Vagina (tissue), 2 donors: ENCODE measurements at regions not wholly inside any gene's neighbourhood (a gene's known extent, or its start where the extent isn't known, plus 50 kb on each side); places are given as distances from the start of the nearest gene placed in this dataset.

Experiments used
- DNase-seq, 2 donors: peaks; one replicate each; pipeline ENCODE4 v3.0.0-alpha.2; 2017; ENCODE audit errors: extremely low spot score in 2 of 2
- H3K27ac ChIP-seq: fragments of 200-600 bp; sonication (generic); one replicate; pipeline ENCODE4 v1.5.1; 2019
- H3K27me3 ChIP-seq: fragments of 200-600 bp; sonication (generic); one replicate; pipeline ENCODE4 v1.5.1; 2019
- H3K36me3 ChIP-seq, 2 donors: fragments of 200-600 bp; sonication (generic); one replicate each; pipeline ENCODE4 v1.5.1; 2017 to 2019
- H3K4me1 ChIP-seq: fragments of 200-600 bp; sonication (generic); one replicate; pipeline ENCODE4 v1.5.1; 2019
- H3K4me3 ChIP-seq, 2 donors: fragments of 200-600 bp; sonication (generic); 1 replicate in 1 of 2; 2 replicates in 1 of 2; pipeline ENCODE4 v1.5.1; 2016 to 2019
- H3K9me3 ChIP-seq: fragments of 200-600 bp; sonication (generic); one replicate; pipeline ENCODE4 v1.5.1; 2019
- POLR2A ChIP-seq, 2 donors: fragments of 450-650 bp; IDR thresholded peaks; one replicate each; pipeline ENCODE4 v1.6.1; 2017; ENCODE audit warnings: antibody characterized with exemption in 2 of 2, mild to moderate bottlenecking in 2 of 2, moderate library complexity in 2 of 2
- POLR2AphosphoS5 ChIP-seq, 2 donors: sonication (generic); formaldehyde crosslinking; IDR thresholded peaks; one replicate each; pipeline ENCODE4 v1.9.0; 2017; ENCODE audit warnings: antibody characterized with exemption in 2 of 2, mild to moderate bottlenecking in 2 of 2, low read depth in 1 of 2; ENCODE audit not compliant: insufficient read depth in 1 of 2
- intact Hi-C: fragments of 100-400 bp; cut with DNase I; formaldehyde crosslinking; loops from one replicate; pipeline ENCODE4 v1.15.1; 2023
- TF ChIP-seq, protein P1 (sequence below), 3 experiments: fragments of 450-650 bp in 2 of 3; fragments of 200-600 bp in 1 of 3; sonication (generic) in 1 of 3; IDR thresholded peaks; one replicate each; pipeline ENCODE4 v1.5.1; 2017 to 2019; ENCODE audit warnings: antibody characterized with exemption in 3 of 3, mild to moderate bottlenecking in 2 of 3, moderate library complexity in 2 of 3

GRCh38 chr5:12691330-12691729, 787.1 kb upstream of the CTNND2 start:
- DNase-seq = no peak
- H3K36me3 ChIP-seq = no peaks in the 10 kb centered on the region
- no peak for TF ChIP-seq POLR2A (IDR thresholded peaks at IDR 0.05)
- no peak for TF ChIP-seq POLR2AphosphoS5 (IDR thresholded peaks at IDR 0.05; ENCODE audit: insufficient read depth in 1 of 2, low read depth in 1 of 2)
- TF ChIP-seq, protein P1, sequence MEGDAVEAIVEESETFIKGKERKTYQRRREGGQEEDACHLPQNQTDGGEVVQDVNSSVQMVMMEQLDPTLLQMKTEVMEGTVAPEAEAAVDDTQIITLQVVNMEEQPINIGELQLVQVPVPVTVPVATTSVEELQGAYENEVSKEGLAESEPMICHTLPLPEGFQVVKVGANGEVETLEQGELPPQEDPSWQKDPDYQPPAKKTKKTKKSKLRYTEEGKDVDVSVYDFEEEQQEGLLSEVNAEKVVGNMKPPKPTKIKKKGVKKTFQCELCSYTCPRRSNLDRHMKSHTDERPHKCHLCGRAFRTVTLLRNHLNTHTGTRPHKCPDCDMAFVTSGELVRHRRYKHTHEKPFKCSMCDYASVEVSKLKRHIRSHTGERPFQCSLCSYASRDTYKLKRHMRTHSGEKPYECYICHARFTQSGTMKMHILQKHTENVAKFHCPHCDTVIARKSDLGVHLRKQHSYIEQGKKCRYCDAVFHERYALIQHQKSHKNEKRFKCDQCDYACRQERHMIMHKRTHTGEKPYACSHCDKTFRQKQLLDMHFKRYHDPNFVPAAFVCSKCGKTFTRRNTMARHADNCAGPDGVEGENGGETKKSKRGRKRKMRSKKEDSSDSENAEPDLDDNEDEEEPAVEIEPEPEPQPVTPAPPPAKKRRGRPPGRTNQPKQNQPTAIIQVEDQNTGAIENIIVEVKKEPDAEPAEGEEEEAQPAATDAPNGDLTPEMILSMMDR (IDR thresholded peaks at IDR 0.05) = no peak
- intact Hi-C loops = no loop called here
- H3K27ac ChIP-seq = no peak overlapping the region
- no peaks in the 10 kb centered on the region for H3K4me1 ChIP-seq
- H3K9me3 ChIP-seq = no peaks in the 10 kb centered on the region
- no peak overlapping the region for H3K4me3 ChIP-seq
- H3K27me3 ChIP-seq = no peaks in the 10 kb centered on the region

DNA sequence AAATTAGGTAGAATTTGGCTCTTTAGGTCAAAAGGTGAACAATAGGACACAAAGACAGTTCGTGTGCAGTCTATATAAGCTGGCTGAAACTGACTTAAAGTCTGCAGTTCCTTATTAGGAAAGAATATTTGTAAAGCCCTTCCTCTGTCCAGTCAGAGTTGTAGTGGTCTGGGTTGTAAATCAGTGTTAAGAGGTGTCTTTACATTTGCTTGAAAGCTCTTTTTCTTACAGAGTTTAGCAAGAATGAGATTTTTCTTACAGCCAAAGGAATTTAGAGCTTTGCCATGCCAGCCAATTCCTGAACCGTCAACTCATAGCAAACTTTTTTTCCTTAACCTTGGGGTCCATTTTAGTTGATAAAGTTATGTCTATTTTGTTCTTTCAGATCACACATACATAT, 786.1 kb upstream of the CTNND2 start:
- no peak for DNase-seq
- TF ChIP-seq POLR2AphosphoS5 (IDR thresholded peaks at IDR 0.05; ENCODE audit: insufficient read depth in 1 of 2, low read depth in 1 of 2) (no peak), POLR2A (IDR thresholded peaks at IDR 0.05) (no peak)
- TF ChIP-seq, protein P1 (IDR thresholded peaks at IDR 0.05) = no peak
- no peaks in the 10 kb centered on the region for H3K27me3 ChIP-seq
- H3K27ac ChIP-seq = no peak overlapping the region
- H3K36me3 ChIP-seq = no peaks in the 10 kb centered on the region
- no peaks in the 10 kb centered on the region for H3K4me1 ChIP-seq
- H3K9me3 ChIP-seq = no peaks in the 10 kb centered on the region
- intact Hi-C loops = no loop called here
- H3K4me3 ChIP-seq = no peak overlapping the region

DNA sequence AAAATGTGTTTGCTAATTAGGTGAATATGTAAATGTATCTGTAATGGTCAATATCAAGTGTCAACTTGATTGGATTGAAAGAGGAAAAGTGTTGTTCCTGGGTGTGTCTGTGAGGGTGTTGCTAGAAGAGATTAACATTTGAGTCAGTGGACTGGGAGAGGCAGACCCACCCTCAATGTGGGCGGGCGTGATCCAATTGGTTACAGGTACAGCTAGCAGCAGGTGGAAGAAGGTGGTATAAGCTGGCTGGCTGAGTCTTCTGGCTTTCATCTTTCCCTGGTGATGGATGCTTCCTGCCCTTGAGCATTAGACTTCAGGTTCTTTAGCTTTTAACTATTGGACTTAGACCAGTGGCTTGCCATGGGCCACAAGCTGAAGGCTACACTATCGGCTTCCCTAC, 779.0 kb upstream of the CTNND2 start:
- no peak for DNase-seq
- Histone ChIP-seq H3K4me1 (no peaks in the 10 kb centered on the region), H3K4me3 (no peak overlapping the region), H3K27ac (no peak overlapping the region), H3K9me3 (no peaks in the 10 kb centered on the region), H3K36me3 (no peaks in the 10 kb centered on the region), H3K27me3 (no peaks in the 10 kb centered on the region)
- intact Hi-C loops = no loop called here
- TF ChIP-seq POLR2AphosphoS5 (IDR thresholded peaks at IDR 0.05; ENCODE audit: insufficient read depth in 1 of 2, low read depth in 1 of 2) = no peak
- TF ChIP-seq POLR2A (IDR thresholded peaks at IDR 0.05) = no peak
- TF ChIP-seq, protein P1 (IDR thresholded peaks at IDR 0.05) = no peak

DNA sequence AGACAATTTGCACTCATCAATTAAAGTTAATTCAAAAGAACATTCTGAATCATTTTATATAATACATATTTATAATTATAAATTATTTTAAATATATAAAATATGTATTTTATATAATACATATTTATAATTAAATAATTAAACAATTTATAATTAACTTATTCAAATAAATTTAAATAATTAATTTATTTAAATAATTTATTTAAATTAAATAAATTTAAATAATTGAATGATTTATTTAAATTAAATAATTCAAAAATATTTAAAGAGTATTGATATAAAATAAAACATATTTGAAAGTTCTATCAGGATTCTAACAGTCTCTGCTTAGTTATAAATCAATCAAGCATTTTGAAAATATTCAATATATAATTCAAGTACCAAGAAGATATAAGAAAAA, 775.5 kb upstream of the CTNND2 start:
- no peak overlapping the region for H3K27ac ChIP-seq
- no peaks in the 10 kb centered on the region for H3K36me3 ChIP-seq
- H3K4me3 ChIP-seq = no peak overlapping the region
- H3K4me1 ChIP-seq = no peaks in the 10 kb centered on the region
- no peaks in the 10 kb centered on the region for H3K9me3 ChIP-seq
- H3K27me3 ChIP-seq = no peaks in the 10 kb centered on the region
- intact Hi-C loops = no loop called here
- no peak for DNase-seq
- TF ChIP-seq, protein P1 (IDR thresholded peaks at IDR 0.05) = no peak
- no peak for TF ChIP-seq POLR2A (IDR thresholded peaks at IDR 0.05)
- TF ChIP-seq POLR2AphosphoS5 (IDR thresholded peaks at IDR 0.05; ENCODE audit: insufficient read depth in 1 of 2, low read depth in 1 of 2) = no peak

- Histone ChIP-seq H3K9me3 (no peaks in the 10 kb centered on the region), H3K27me3 (no peaks in the 10 kb centered on the region), H3K27ac (no peak overlapping the region), H3K4me3 (no peak overlapping the region), H3K4me1 (no peaks in the 10 kb centered on the region), H3K36me3 (no peaks in the 10 kb centered on the region)
- no peak for DNase-seq
- intact Hi-C loops = no loop called here
- TF ChIP-seq POLR2A (IDR thresholded peaks at IDR 0.05) = no peak
- TF ChIP-seq, protein P1 (IDR thresholded peaks at IDR 0.05) = no peak
- TF ChIP-seq POLR2AphosphoS5 (IDR thresholded peaks at IDR 0.05; ENCODE audit: insufficient read depth in 1 of 2, low read depth in 1 of 2) = no peak
Measured at GRCh38 chr5:12675959-12676358, 771.7 kb upstream of the CTNND2 start.
